ENCODE measurements at regions not wholly inside any gene's neighbourhood (a gene's known extent, or its start where the extent isn't known, plus 50 kb on each side); places are given as distances from the start of the nearest gene placed in this dataset.
"Not testable (repeated sequence)": the region's sequence is repeated elsewhere in the genome, so short reads cannot be mapped to it uniquely, and the experiment has no call there.

DNA sequence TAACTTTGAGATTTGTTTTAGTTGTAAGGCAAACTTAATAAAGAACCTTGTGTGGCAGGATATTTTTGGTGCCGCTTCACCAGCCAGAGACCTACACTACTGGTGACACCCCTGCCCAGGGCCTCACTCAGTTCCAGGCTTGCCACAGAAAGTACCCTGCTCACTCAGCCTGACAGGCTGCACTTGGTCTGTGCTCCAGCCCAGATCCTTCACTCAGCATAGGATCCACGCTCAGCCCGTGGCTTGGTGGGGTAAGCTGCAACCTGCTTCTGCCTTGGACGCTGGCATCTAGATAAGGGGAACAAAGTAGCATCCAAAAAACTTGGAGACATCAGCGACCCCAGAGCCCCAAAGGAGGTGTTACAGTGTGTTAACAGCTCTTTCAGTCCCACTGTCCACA lies 825.5 kb downstream of the EPHA3 start:
- TF ChIP-seq, protein P1, sequence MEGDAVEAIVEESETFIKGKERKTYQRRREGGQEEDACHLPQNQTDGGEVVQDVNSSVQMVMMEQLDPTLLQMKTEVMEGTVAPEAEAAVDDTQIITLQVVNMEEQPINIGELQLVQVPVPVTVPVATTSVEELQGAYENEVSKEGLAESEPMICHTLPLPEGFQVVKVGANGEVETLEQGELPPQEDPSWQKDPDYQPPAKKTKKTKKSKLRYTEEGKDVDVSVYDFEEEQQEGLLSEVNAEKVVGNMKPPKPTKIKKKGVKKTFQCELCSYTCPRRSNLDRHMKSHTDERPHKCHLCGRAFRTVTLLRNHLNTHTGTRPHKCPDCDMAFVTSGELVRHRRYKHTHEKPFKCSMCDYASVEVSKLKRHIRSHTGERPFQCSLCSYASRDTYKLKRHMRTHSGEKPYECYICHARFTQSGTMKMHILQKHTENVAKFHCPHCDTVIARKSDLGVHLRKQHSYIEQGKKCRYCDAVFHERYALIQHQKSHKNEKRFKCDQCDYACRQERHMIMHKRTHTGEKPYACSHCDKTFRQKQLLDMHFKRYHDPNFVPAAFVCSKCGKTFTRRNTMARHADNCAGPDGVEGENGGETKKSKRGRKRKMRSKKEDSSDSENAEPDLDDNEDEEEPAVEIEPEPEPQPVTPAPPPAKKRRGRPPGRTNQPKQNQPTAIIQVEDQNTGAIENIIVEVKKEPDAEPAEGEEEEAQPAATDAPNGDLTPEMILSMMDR (conservative IDR thresholded peaks at IDR 0.05; ENCODE audit: low read depth, low read length): no peak
- no peak overlapping the region for H3K4me3 ChIP-seq (ENCODE audit: low read depth, low read length)
- DNase-seq (ENCODE audit: low read depth): no peak

DNA sequence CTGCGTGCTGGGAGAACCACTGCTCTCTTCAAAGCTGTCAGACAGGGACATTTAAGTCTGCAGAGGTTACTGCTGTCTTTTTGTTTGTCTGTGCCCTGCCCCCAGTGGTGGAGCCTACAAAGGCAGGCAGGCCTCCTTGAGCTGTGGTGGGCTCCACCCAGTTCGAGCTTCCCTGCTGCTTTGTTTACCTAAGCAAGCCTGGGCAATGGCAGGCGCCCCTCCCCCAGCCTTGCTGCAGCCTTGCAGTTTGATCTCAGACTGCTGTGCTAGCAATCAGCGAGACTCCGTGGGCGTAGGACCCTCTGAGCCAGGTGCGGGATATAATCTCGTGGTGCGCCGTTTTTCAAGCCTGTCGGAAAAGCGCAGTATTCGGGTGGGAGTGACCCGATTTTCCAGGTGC lies 837.0 kb downstream of the EPHA3 start:
- not testable (repeated sequence) for DNase-seq (ENCODE audit: low read depth); H3K4me3 ChIP-seq (ENCODE audit: low read depth, low read length)

DNA sequence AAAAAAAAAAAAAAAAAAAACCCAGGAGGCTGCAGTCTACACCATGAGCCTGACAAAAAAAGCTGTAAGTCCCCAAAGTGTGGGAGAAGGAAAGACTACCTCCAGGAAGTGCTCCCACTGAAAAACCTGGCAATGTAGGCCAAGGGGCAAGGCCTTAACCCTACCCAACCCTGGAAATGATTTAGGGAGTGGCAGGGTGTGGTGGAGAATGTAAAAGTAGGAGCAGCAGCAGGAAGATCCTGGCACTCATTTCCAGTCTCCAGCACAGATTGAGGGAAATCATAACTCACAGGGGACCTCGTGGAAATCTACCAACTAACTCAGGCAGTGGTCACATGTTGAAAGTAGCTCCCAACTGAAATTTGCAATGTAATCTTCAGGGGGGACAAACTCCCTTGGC lies 839.5 kb downstream of the EPHA3 start:
- no peak for DNase-seq (ENCODE audit: low read depth)
- H3K4me3 ChIP-seq (ENCODE audit: low read depth, low read length): no peak overlapping the region
- TF ChIP-seq, protein P1 (conservative IDR thresholded peaks at IDR 0.05; ENCODE audit: low read depth, low read length): no peak

DNA sequence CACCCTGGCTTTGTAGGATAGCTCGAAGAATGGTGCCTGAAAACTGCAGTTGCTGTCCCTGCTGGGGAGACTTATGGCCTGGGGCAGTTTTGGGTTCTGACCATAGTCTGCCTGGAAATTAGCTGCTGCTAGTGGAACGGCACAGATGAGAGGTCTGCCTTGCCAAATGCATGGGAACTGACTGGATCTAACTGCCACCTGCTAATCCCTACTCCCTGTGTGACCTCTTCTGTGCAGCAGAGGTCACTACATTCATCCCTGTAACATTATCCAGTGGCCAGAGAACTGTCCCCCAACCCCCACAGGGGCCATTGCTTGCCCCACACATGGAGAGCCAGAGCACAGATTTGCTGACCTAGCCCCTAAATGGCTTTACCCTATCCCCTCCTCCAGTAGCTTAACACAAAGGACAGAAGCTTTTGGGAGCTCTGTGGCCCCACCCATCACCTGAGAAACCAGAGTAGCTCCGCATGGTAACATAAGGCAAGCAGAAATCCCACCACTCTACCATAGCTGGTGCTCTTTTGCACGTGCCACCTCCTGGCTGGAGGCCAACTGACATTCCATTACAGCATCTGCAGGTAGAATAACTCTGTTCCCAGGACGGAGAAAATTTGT lies 840.0 kb downstream of the EPHA3 start:
- no peak overlapping the region for H3K4me3 ChIP-seq (ENCODE audit: low read depth, low read length)
- TF ChIP-seq, protein P1 (conservative IDR thresholded peaks at IDR 0.05; ENCODE audit: low read depth, low read length): no peak
- no peak for DNase-seq (ENCODE audit: low read depth)

DNA sequence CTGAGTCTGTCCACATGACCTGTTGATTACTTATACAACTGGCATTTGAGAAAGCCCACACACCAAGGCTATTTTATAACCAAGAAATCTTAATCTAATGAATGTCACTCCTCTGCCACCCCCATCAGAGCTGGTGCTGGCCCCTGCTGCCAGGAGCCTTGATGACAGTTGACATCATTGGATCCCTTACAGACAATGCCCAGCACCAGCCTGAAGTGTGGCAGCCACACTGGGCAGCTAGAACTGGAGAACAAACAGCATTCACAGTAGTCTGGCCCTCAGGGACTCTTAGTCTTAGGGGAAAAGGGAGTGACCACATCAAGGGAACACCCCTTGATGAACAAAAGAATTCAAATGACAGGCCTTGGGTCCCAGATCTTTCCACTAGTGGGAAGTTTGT lies 840.6 kb downstream of the EPHA3 start:
- TF ChIP-seq, protein P1 (conservative IDR thresholded peaks at IDR 0.05; ENCODE audit: low read depth, low read length): no peak
- no peak for DNase-seq (ENCODE audit: low read depth)

DNA sequence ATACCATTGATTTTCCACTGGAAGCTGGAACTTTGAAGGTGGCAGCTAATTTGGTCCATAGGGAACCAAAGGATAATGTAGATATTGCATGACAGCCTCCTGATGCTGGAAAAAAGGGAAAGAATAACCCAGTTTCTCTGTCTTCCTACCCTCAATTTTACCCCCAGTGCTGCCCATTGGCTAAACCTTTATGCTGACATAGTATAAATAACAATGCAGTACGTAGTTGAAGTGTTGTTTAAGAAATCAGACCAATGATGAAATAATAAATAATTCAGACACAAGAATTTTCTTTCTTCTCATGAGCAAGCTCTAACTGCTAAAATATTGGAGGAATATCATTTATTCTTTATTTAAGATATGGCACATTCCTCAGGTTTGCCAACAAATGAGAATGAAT lies 843.4 kb downstream of the EPHA3 start:
- no peak overlapping the region for H3K4me3 ChIP-seq (ENCODE audit: low read depth, low read length)
- TF ChIP-seq, protein P1 (conservative IDR thresholded peaks at IDR 0.05; ENCODE audit: low read depth, low read length): no peak
- no peak for DNase-seq (ENCODE audit: low read depth)

More for the DNA sequence above, 840.6 kb downstream of the EPHA3 start:
- H3K4me3 ChIP-seq (ENCODE audit: low read depth, low read length): no peak overlapping the region

DNA sequence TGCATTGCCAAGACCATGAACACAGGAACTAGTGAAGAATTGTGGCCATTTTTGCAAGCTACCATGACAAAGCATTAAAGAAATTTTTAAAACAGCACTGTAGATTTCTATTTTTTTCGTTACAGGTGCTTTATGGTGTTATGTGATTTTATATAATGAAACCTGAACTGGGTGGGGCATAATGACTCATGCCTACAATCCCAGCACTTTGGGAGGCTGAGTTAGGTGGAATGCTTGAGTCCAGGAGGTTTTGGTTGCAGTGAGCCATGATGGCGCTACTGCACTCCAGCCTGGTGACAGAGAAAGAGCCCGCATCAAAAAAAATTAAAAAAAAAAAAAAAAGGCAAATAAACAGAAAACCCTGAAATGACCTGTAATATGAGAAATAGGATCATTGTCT lies 846.7 kb downstream of the EPHA3 start:
- DNase-seq (ENCODE audit: low read depth): no peak
- TF ChIP-seq, protein P1 (conservative IDR thresholded peaks at IDR 0.05; ENCODE audit: low read depth, low read length): no peak
- no peak overlapping the region for H3K4me3 ChIP-seq (ENCODE audit: low read depth, low read length)

All from choroid plexus epithelial cell (primary cell).